ENCODE measurements at regions not wholly inside any gene's neighbourhood (a gene's known extent, or its start where the extent isn't known, plus 50 kb on each side); places are given as distances from the start of the nearest gene placed in this dataset.

DNA sequence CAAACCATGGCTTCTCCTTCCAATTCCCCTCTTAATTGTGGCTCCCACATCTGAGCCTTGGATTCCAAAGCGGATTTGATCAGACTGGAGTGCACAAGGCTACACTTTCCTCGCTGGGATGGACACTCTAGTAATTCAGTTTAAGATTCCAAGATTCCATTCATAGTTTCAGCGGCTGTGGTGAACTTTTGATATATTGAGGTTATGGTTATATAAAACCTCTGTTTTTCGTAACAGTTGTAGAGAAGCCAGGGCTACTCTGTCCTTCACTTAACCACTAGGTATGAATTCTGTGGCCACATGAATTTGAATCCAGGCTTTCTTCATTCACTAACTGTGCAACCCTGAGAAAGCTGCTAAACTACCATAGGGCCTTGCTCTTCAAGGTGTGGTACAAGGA is 67.9 kb upstream of the KY start:
- Histone ChIP-seq H3K36me3 (ENCODE audit: insufficient read depth, low read length) (no peaks in the 10 kb centered on the region), H3K4me1 (ENCODE audit: insufficient read depth, low read length) (no peaks in the 10 kb centered on the region), H3K4me3 (ENCODE audit: insufficient read depth, low read depth, low read length) (no peak overlapping the region), H3K9ac (ENCODE audit: low read length) (no peak overlapping the region), H3K27me3 (ENCODE audit: insufficient read depth, low read length) (no peaks in the 10 kb centered on the region), H4K20me1 (ENCODE audit: insufficient read depth, low read length) (no peaks in the 10 kb centered on the region), H3K9me3 (ENCODE audit: insufficient read depth, low read depth, low read length) (no peaks in the 10 kb centered on the region), H3K4me2 (ENCODE audit: low read length) (no peak overlapping the region), H3K27ac (ENCODE audit: low read depth, low read length) (no peak overlapping the region), H2AFZ (ENCODE audit: low read depth, low read length) (no peak overlapping the region), H3K79me2 (ENCODE audit: insufficient read depth, low read length) (no peaks in the 10 kb centered on the region)
- peaks cover 3% of the 10 kb centered on the region for H3K4me1 Mint-ChIP-seq (ENCODE audit: low read depth, unreplicated experiment)
- no peak for TF ChIP-seq CTCF (IDR thresholded peaks at IDR 0.05; ENCODE audit: insufficient read depth, low read depth, low read length)
- no peak for TF ChIP-seq EZH2 (IDR thresholded peaks at IDR 0.05; ENCODE audit: insufficient read depth, low read length)
- H3K4me3 Mint-ChIP-seq (ENCODE audit: unreplicated experiment) = no peak overlapping the region
- peak; percentile 71 for DNase-seq (ENCODE audit: low read depth)
- no peaks in the 10 kb centered on the region for H3K9me3 Mint-ChIP-seq (ENCODE audit: unreplicated experiment)
- H3K27ac Mint-ChIP-seq (ENCODE audit: unreplicated experiment) = no peak overlapping the region
- H3K27me3 Mint-ChIP-seq (ENCODE audit: low read depth, unreplicated experiment) = peaks cover 6% of the 10 kb centered on the region
- no peak for FAIRE-seq
- no peaks in the 10 kb centered on the region for H3K36me3 Mint-ChIP-seq (ENCODE audit: low read depth, unreplicated experiment)

- no peak overlapping the region for H3K4me3 Mint-ChIP-seq (ENCODE audit: unreplicated experiment)
- no peaks in the 10 kb centered on the region for H3K4me1 ChIP-seq (ENCODE audit: insufficient read depth, low read length)
- H2AFZ ChIP-seq (ENCODE audit: low read depth, low read length) = no peak overlapping the region
- no peaks in the 10 kb centered on the region for H3K27me3 ChIP-seq (ENCODE audit: insufficient read depth, low read length)
- DNase-seq (ENCODE audit: low read depth) (no peak), FAIRE-seq (no peak)
- no peak overlapping the region for H3K27ac ChIP-seq (ENCODE audit: low read depth, low read length)
- no peak overlapping the region for H3K27ac Mint-ChIP-seq (ENCODE audit: unreplicated experiment)
- peaks cover 3% of the 10 kb centered on the region for H3K27me3 Mint-ChIP-seq (ENCODE audit: low read depth, unreplicated experiment)
- H3K4me2 ChIP-seq (ENCODE audit: low read length) = no peak overlapping the region
- H4K20me1 ChIP-seq (ENCODE audit: insufficient read depth, low read length) = no peaks in the 10 kb centered on the region
- no peaks in the 10 kb centered on the region for H3K9me3 ChIP-seq (ENCODE audit: insufficient read depth, low read depth, low read length)
- H3K9me3 Mint-ChIP-seq (ENCODE audit: unreplicated experiment) = no peaks in the 10 kb centered on the region
- H3K36me3 Mint-ChIP-seq (ENCODE audit: low read depth, unreplicated experiment) = no peaks in the 10 kb centered on the region
- no peaks in the 10 kb centered on the region for H3K36me3 ChIP-seq (ENCODE audit: insufficient read depth, low read length)
- no peaks in the 10 kb centered on the region for H3K79me2 ChIP-seq (ENCODE audit: insufficient read depth, low read length)
- H3K9ac ChIP-seq (ENCODE audit: low read length) = no peak overlapping the region
- no peak for TF ChIP-seq CTCF (IDR thresholded peaks at IDR 0.05; ENCODE audit: insufficient read depth, low read depth, low read length)
- no peak for TF ChIP-seq EZH2 (IDR thresholded peaks at IDR 0.05; ENCODE audit: insufficient read depth, low read length)
- H3K4me3 ChIP-seq (ENCODE audit: insufficient read depth, low read depth, low read length) = no peak overlapping the region
- H3K4me1 Mint-ChIP-seq (ENCODE audit: low read depth, unreplicated experiment) = peaks cover 3% of the 10 kb centered on the region
These were observed 70.4 kb upstream of the KY start for GRCh38 chr3:134721214-134721613.

DNA sequence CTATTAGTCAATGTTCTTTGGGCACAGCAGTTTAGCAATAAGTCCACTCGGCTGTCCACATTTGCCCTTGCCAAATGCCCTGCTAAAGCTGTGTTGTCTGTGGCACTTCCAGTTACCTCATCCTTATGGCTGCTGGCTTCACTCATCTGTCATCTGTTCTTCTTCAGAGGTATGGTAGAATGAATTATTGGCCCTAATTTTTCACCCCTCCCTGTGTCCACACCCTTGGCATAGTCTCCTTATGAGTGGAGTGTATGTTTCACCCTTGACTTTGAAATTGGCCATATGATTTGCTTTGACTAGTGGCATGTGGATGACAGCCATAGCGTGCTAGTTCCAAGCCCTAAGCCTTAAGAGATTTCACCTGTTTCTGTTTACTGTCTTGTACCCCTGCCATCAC is 72.1 kb upstream of the EPHB1 start:
- Mint-ChIP-seq H3K9me3 (ENCODE audit: unreplicated experiment) (no peaks in the 10 kb centered on the region), H3K4me3 (ENCODE audit: unreplicated experiment) (no peak overlapping the region), H3K27me3 (ENCODE audit: low read depth, unreplicated experiment) (peaks cover 3% of the 10 kb centered on the region), H3K36me3 (ENCODE audit: low read depth, unreplicated experiment) (no peaks in the 10 kb centered on the region), H3K27ac (ENCODE audit: unreplicated experiment) (no peak overlapping the region), H3K4me1 (ENCODE audit: low read depth, unreplicated experiment) (peaks cover 5% of the 10 kb centered on the region)
- no peak overlapping the region for H3K4me3 ChIP-seq (ENCODE audit: insufficient read depth, low read depth, low read length)
- H3K4me1 ChIP-seq (ENCODE audit: insufficient read depth, low read length) = no peaks in the 10 kb centered on the region
- H3K9me3 ChIP-seq (ENCODE audit: insufficient read depth, low read depth, low read length) = no peaks in the 10 kb centered on the region
- H4K20me1 ChIP-seq (ENCODE audit: insufficient read depth, low read length) = no peaks in the 10 kb centered on the region
- H3K36me3 ChIP-seq (ENCODE audit: insufficient read depth, low read length) = no peaks in the 10 kb centered on the region
- no peak overlapping the region for H3K27ac ChIP-seq (ENCODE audit: low read depth, low read length)
- no peaks in the 10 kb centered on the region for H3K79me2 ChIP-seq (ENCODE audit: insufficient read depth, low read length)
- FAIRE-seq (no peak), DNase-seq (ENCODE audit: low read depth) (no peak)
- no peak overlapping the region for H3K4me2 ChIP-seq (ENCODE audit: low read length)
- H2AFZ ChIP-seq (ENCODE audit: low read depth, low read length) = no peak overlapping the region
- no peaks in the 10 kb centered on the region for H3K27me3 ChIP-seq (ENCODE audit: insufficient read depth, low read length)
- no peak for TF ChIP-seq CTCF (IDR thresholded peaks at IDR 0.05; ENCODE audit: insufficient read depth, low read depth, low read length)
- TF ChIP-seq EZH2 (IDR thresholded peaks at IDR 0.05; ENCODE audit: insufficient read depth, low read length) = no peak
- H3K9ac ChIP-seq (ENCODE audit: low read length) = no peak overlapping the region

All from astrocyte (in vitro differentiated cells and primary cell).